Smooth muscle cell of the brain vasculature (primary cell): ENCODE measurements at regions not wholly inside any gene's neighbourhood (a gene's known extent, or its start where the extent isn't known, plus 50 kb on each side); places are given as distances from the start of the nearest gene placed in this dataset.
"Not testable (repeated sequence)": the region's sequence is repeated elsewhere in the genome, so short reads cannot be mapped to it uniquely, and the experiment has no call there.

Experiments used
- DNase-seq: peaks from one replicate; pipeline ENCODE4 v3.0.0-alpha.2; 2012; ENCODE audit warnings: low read depth, low spot score

DNA sequence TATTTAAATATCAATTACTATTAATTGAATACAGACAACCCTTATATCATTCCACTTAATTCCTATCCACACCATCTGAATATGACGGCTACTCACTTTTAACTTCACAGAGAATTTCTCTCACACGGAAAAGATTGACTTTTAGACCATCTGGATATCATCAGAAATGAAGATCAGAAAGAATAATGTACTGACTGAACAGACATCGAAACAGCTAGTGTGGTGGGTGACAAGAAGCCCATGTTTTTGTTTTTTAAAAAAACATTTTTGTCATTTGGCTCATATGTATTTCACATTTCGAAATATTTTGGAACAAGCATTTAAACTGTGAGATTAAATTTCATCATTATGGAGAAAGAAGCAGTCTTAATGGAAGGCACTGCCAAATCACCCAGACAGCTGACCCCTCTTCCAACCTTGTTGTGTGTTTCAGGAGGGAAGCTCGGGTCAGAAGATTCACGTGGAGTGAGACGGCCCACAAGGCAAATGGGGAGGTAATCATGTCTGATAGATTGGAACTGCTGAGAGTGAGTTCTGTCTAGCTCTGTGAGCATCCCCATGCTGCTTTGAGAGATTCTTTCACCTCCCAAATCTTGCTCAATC is 204.2 kb upstream of the RASGEF1B start:
- DNase-seq = no peak

DNA sequence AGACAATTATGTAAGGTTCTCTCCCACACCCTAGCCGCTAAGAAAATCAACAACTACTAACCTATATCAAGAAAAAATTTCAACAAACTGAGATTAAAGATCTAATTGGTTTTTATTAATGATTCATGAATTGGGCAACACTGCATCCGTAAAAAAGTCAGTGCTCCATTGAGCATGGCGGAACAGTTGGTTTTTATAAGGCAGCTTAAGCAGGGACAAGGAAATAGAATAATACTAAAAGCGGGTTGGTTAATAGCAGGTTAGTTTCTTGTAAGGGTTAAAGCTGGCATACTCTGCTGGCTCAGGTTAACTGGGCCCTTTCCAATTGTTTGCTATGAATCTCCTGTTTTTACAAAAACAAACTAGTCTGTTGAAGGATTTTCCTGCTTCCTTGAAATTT is 202.3 kb upstream of the RASGEF1B start:
- DNase-seq = no peak

DNA sequence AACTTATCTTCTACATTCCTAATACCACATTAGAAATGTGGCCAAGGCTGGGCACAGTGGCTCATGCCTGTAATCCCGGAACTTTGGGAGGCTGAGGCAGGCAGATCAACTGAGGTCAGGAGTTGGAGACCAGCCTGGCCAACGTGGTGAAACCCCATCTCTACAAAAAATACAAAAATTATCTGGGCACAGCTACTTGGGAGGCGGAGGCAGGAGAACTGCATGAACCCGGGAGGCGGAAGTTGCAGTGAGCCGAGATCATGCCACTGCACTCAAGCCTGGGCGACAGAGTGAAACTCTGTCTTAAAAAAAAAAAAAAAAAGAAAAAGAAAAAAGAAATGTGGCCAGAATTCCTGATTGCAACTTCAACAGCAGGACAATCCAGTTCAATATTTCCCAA is 196.6 kb upstream of the RASGEF1B start:
- not testable (repeated sequence) for DNase-seq

DNA sequence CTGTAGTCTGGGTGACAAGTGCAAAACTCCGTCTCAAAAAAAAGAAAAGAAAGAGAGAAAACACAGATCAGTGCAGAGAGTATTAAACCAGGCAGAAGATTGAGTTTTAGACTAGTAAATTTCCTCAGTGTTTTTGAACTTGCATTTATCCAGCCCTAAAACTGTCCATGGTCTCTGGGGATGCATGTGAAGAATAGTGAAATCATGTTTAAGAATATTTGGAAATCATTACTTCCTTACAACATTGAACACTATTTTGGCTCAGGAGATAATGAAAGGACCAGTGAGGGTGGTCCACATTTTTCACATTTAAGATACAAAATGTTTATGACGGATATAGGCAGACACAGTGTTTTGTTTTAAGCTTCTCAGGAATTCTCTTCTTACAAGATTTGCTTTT is 195.8 kb upstream of the RASGEF1B start:
- no peak for DNase-seq

DNA sequence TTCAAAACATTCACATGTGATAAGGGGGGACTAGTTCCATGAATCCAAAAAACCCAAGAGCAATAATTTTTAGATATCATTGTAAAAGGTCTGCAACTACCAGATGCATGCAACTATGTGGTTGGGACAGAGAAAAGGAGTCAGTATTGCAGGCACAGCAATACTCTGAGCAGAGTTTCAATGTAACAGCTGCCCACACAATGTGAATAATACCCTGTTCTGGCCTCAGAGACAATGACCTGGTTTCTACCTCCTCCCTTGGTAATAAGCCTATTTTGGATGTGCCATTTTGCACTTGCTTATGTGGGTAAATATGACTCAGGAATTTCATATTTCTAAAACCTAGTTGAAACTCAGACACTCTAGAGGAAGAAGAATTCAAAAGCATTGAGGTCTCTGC is 194.8 kb upstream of the RASGEF1B start:
- no peak for DNase-seq

DNA sequence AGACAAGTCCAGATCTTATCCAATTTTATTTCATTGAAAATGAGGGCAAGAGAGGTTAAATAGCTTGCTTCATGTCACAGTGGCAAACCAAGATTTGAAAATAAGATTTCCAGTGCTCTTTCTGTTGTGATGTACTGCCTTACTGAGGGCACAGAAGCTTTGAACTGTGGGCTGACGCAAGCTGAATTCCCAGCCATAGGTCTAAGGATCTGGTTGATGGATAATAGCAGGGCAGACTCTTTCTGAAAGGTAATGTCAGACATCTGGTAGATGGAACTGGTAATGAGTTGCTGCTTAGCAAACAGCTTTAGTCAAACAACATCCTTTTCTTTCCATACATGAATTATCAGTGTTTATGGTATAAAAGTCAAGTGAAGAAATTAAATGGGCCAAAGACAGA is 193.9 kb upstream of the RASGEF1B start:
- DNase-seq = no peak

DNA sequence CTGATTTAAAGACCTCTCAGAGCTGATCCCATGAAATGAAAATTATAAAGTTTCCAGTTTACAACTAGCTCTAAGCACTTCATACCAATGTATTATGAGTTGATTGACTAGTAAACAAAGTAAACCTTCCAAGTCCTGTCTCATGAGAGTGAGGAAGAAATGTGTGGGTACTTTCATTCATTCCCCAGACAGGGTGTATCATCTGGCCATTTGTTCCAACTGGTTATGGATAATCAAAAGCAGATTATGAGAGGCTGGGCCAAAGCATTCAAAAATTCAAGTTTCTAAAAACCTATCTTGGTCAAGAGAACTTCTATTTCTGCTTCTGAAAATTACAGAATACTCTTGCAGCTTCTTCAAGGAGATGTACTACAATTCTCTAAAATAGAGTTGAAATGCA is 193.3 kb upstream of the RASGEF1B start:
- no peak for DNase-seq

DNA sequence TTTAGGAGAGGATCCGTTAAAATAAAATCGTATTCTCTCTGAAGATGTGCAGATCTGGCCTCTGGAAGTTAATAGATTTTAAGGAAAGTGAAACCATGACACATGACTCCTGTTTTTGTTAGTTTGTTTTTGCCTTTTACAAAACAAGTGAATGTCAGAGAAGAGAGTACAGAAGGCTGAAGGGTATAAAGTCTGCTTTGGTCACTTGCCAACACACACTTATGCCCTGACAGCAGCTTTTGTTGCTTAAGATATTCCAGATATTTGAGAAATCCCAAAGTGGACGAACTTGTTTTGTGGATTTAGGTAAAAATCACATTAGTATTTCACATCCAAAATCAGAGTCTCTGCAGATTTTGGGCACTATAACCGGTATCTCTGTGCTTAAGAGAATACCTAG is 192.4 kb upstream of the RASGEF1B start:
- no peak for DNase-seq

DNA sequence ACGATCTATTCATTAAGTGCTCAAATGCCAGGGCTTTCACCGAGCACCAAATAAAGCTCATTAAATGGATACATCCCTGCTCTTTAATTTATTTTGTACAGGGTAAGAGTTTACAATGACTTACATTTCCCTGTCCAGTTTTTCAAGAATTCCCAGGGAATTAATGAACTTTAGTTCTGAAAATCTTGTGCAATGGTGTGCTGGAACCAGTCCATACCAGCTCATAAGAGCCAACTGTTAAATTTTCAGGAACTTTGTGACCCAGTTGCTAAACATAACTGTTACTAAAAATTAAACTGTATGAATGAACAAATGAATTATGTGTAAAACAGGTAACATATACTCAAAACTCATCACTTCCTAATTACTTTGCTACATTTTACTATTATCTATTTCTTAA is 191.7 kb upstream of the RASGEF1B start:
- DNase-seq = no peak

DNA sequence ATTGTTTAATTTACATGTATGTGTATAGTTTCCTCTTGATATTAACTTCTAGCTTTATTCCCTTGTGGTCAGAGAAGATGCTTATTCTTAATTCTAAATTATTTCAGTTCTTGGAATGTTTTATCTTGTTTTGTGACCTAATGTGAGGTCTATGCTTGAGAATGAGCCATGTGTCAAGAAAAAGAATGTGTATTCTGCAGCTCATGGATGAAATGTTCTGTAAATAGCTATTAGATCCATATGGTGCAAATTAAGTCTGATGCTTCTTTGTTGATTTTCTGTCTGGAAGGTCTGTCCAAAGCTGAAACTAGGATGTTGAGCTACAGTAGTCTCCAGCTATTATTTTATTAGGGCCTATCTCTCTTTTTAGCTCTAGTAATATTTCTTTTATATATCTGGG is 187.3 kb upstream of the RASGEF1B start:
- no peak for DNase-seq

DNA sequence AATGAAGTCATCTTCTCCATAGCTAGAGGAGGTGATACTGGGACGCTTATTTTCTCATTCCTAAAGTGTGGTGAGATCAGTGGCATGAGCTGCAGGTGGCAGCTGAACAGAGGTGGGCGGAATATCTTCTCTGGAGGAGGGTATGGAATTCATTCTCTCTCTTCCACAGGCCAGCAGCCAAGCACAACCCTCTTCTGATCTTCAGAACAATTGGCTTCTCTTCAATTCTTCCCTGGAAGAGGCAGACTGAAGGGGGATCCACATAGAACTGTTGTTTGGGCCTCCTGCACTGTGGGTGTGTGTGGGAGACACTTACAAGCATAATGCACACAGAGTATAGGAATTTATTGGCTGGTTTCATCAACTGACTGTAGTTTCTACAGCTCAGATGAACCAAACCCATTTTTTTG is 180.4 kb upstream of the RASGEF1B start:
- no peak for DNase-seq

DNA sequence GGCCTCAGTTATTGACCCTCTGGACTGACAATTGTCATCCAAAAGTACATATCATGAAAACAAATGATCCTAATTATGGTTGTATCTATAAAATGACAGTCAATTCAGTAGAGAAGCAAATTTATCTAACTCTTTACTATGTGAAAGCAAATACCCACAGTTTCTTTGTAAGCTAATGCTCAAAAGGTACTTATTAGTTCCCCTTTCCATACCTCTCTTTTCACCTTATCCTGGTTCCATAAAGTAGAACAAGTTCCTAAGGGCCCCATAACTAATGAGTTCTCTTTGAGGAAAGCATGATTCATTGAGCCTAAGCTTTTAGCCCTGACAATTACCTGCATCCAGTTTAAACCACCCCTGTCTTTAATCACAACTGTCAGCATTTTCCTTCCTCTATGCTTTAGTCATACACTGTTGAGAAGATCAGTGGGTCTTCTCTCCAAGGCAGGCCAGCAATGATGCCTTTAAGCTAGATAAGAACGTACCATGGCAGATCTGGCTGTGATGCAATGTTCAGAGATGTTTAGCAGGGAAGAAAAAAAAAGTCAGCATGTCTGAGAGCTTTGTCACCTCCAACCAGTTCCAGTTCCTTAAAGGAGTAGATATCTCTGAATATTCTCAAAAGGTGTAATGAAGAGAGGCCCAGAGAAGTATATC is 179.7 kb upstream of the RASGEF1B start:
- DNase-seq = no peak

DNA sequence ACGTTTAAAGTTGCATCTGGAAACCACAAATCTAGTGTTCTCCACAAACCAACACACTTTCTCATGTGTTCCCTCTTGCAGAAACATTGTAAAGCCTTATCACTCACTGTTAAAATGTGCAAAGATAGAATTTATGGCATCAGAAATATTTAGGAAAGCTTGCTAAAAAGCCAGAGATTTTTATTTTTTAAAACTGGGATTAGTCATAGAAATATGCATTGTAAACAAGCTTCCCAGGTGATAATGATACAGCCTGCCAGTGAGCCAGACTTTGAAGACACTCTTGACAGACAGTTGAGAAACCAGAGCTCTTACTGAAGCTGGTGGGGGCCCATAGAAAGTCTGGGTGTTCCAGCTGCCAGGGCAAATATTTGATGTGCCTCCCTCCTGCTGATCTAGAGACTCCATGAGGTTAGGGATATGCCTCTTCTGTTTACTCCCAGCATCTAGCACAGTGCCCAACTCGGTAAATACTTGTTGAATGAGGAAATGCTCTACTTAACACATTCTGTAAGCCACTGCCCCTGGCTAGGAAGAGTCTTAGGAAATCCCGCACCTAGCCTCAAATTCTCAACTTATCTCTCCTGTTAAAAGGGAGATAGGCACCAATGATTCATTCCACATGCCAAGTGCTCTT is 179.0 kb upstream of the RASGEF1B start:
- no peak for DNase-seq

DNA sequence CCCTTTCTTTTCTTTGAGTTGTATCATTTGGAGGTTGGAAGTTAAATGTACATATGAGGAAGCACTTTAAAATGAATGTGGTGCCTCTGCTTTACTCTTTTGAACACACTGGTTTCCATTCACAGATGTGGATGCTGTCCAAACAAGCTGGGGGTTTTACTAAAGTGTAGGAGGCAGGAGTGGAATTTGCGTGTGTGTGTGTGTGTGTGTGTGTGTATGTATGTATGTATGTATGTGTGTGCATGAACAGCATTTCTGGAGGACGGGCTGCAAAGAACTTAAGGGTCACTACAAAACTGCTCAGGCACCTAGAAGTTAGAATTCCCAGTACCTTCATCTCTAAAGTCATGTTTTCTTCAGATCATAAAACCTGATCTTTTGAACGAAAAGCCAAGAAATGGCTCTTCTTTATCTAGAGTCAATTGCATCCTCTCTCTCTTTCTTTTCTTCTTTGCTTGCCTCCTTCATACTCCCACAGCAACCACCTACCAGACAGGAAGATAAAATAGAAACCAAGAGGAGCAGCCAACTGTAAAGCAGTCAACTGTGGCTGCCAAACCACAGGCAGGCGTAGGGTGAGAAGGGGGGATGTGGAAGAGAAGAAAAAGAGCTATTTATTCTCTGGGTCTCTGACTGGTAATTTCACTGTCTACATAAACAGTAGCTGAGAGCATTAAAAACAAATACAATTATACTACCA is 177.0 kb upstream of the RASGEF1B start:
- DNase-seq = no peak

DNA sequence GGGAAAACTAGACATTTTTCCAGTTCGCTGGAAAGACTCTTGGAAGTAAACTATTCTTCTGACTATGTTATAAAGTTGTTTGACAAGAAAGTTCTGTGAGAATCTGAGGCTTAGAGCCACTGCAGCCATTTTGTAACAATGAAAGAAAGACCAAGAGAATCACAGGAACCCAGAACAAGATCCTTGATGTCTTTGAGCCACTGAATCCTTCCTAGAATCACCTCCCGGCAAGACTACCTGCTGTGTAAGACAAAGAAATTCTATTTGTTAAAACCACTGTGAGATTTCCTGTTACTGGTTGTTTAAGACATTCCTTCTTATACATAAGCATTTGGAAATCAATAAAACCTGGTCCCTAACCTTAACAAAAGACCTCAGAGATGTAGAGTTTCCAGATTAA is 175.7 kb upstream of the RASGEF1B start:
- no peak for DNase-seq

DNA sequence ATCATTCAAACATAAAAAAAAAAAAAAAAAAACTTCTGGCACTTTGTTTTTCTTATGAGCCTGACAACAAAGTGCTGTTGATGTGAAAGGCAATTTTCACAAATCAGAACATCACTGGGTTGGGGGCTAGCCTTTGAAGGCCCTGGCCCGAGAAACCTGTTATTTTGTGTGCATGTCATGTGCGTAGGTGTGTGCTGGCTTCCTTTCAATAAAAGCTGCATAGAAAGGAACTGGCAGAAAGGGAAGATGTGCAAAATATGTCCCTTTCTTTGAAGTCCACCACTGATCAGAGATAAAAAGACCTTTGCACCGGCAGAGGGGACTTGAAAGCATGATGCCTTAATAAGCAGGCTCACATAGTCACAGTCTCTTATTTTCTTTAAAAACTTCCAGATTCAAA is 170.8 kb upstream of the RASGEF1B start:
- DNase-seq = no peak

DNA sequence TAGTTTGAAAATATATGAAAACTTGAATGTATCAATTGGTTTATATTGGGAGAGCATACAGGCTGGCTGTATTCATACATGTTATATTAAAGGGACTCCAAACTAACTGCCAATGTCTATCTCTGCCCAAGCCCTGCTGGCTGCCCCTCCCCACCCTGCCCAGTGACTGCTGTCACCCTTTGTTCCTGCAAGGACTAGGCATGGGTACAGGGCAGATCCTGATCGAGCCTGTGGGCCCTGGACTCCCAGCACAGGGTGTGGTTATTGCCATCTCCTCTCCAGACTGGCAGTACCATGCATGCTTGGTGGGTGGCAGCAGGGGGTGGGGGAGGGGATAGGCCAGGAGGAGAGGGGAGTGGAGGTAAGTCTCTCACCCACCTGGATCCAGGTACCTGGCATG is 167.5 kb upstream of the RASGEF1B start:
- no peak for DNase-seq

DNA sequence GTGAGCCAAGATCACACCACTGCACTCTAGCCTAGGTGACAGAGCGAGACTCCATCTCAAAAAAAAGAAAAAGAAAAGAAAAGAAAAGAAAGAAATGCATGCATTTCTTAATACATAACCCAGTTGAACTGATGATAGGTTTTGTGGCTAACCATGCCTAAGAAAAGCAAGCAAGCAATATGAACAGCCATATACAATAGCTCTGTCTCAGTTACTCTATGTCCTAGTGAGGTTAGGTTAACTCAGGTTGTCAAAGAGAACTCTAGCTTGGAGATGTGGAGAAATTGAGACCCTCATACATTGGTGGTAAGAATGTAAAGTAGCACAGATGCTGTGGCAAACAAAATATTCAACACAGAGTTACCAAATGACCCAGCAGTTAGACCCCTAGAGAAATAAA is 167.0 kb upstream of the RASGEF1B start:
- DNase-seq = no peak

DNA sequence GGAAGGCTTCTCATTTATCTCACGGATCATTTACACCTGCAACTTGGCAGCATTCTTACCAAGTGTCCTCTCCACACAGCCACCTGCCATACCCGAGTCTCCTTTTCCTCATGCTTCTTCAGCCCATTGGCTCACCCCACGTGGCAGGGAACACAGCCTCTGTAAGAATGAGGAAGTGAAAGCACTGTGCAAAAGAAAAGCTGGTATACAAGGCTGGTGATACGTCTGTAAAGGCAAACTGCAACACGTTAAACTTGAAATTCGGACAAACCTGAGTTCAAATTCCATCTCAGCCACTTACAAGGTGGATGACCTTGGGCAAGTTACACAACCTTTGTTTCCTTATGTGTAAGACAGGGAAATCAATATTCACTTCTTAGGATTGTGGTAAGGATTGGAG is 164.0 kb upstream of the RASGEF1B start:
- DNase-seq = no peak

DNA sequence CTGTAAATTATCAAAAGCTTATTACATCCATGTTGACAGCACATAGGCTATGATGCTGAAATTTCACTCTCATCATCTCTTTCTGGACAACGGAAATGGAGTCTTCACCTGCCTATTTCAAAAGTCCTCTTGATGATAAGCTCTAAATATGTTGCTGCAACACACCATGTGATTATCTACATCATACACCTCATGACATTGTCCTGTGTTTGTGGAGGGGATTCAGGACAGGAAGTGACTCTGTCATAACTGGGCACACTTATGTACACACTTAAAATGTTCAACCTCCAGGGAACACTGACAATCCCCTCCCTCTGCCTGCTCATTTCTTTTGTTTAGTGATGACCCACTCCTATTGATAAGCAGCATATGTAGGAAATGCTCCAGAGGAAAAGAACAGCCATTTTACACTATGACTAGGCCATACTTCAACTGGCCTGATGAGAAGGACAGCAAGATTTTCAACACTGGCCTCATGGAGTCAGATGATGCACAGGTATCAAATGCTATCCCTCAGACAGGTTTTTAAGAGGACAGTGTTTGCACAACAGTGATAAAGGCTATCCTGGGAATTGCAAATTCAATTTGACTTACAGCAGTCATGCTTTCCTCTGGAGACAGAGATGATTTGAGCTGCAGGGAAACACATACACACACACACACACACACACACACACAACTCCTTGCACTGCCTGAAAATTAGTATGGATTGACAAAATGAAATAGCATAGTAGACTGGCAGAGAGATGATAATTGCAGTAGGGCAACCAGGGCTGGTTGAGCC is 163.3 kb upstream of the RASGEF1B start:
- no peak for DNase-seq

DNA sequence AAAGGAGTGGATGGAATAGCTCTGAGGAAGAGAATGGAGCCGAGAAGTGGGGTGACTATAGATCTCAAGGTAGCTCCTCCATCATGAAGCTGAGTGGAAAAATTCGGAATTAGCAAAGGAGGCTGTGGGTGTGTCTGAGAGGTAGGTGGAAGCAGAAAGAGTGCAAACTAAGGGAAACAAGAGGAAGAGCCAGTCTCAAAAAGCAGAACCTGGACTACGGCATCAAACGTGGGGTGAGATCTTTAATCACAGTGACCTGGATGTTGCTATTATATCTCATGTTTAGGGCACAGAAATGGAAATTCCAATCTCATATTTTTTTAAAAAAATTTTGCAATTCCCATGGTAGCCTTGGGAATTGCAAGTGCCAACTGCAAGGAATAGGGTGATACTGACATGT is 162.5 kb upstream of the RASGEF1B start:
- DNase-seq = no peak
